Aorta (tissue), 5 donors: ENCODE measurements at regions not wholly inside any gene's neighbourhood (a gene's known extent, or its start where the extent isn't known, plus 50 kb on each side); places are given as distances from the start of the nearest gene placed in this dataset.

Source experiments
- ATAC-seq: fragments of 200-7000 bp; cut with Tn5 transposase; one replicate; pipeline ENCODE4 v1.9.1; 2022; ENCODE audit warnings: moderate library complexity; ENCODE audit not compliant: low FRiP score
- DNase-seq, 2 donors: peaks; one replicate each; pipeline ENCODE4 v3.0.0-alpha.2; 2020
- H3K27ac ChIP-seq, 2 donors: one replicate each; pipeline ENCODE4 v1.5.1; 2013; ENCODE audit warnings: low read length in 2 of 2, mild to moderate bottlenecking in 2 of 2, moderate library complexity in 2 of 2, control low read depth in 1 of 2, inconsistent platforms in 1 of 2, low read depth in 1 of 2
- H3K27me3 ChIP-seq, 2 donors: one replicate each; pipeline ENCODE4 v1.6.1; 2013; ENCODE audit warnings: control low read depth in 1 of 2, low read length in 1 of 2, mild to moderate bottlenecking in 1 of 2, moderate library complexity in 1 of 2; ENCODE audit not compliant: insufficient read depth in 2 of 2, control insufficient read depth in 1 of 2
- H3K36me3 ChIP-seq, 2 donors: one replicate each; pipeline ENCODE4 v1.6.1; 2013; ENCODE audit warnings: control low read depth in 1 of 2, low read length in 1 of 2, mild to moderate bottlenecking in 1 of 2; ENCODE audit not compliant: insufficient read depth in 2 of 2, control insufficient read depth in 1 of 2
- H3K4me1 ChIP-seq, 2 donors: one replicate each; pipeline ENCODE4 v1.6.1; 2013; ENCODE audit warnings: low read length in 2 of 2, control low read depth in 1 of 2, mild to moderate bottlenecking in 1 of 2, moderate library complexity in 1 of 2; ENCODE audit not compliant: insufficient read depth in 2 of 2, control insufficient read depth in 1 of 2
- H3K4me3 ChIP-seq, 2 donors: one replicate each; pipeline ENCODE4 v1.5.1; 2013; ENCODE audit warnings: low read length in 2 of 2, control low read depth in 1 of 2, mild to moderate bottlenecking in 1 of 2
- H3K9me3 ChIP-seq: one replicate; pipeline ENCODE4 v1.6.1; 2013; ENCODE audit warnings: mild to moderate bottlenecking, low read length; ENCODE audit not compliant: control insufficient read depth
- WGBS, 2 donors: extraction: QIAGEN DNeasy Blood & Tissue Kit; methylation state at CpG; one replicate each; pipeline ENCODE4 v1.1.7; 2013; 5-methylcytosine and 5-hydroxymethylcytosine counted together
- intact Hi-C, 2 donors: fragments of 100-400 bp; cut with DNase I; formaldehyde crosslinking; loops; one replicate each; pipeline versions ENCODE4 v1.14.2 to v1.15.0; 2022
- donor health status: healthy with polysubstance abuse.
- donor health status: Bipolar disorder and iron deficiency.
- donor health status: DM: no; HTN: no; CAD: no.
- donor health status: DM: no; HTN: no; CAD: no.
- donor health status: DM: yes; HTN: yes; CAD: no.

DNA sequence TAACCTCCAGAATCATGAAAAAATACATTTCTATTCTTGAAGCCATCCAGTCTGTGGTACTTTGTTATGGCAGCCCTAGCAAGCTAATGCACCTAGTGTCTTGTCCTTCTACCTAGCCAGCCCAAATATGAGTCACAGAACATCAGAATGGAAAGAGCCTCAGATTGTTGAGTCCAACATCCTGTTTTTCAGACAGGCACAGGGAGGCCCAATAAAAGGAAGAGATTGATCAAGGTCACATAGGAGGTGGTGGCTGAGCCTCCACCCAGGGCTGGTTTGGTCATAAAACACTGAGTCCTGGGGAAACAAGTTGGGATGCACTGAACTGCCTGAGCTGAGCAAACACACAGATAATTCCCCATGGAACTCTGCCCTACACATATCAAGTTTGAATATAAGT, 195.5 kb downstream of the TTC32 start:
- Histone ChIP-seq H3K27me3 (no peaks in the 10 kb centered on the region), H3K27ac (no peak overlapping the region), H3K9me3 (no peaks in the 10 kb centered on the region), H3K4me1 (peaks cover 0 to 2% of the 10 kb centered on the region in 2 donors), H3K4me3 (no peak overlapping the region), H3K36me3 (no peaks in the 10 kb centered on the region)
- DNase-seq (no peak), ATAC-seq (no peak)
- intact Hi-C loops, result no loop called here

DNA sequence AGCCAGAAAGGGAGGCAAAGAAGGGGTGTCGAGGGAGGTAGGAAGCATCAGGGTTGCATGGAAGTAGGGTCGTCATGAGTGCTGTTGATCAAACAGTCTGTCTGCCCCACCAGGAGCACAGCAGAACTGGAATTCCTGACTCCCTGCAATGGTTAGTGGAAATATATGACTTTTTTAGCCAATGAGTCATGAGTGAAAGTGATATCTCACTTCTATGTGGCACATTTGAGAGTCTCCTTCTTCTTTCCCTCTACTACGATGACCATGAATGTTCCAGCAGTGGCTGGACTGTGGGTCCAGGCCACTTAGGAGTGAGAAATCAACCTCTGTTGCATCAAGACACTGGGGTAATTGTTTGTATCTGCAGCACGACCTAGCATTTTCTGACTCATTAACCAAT, 199.5 kb downstream of the TTC32 start:
- Histone ChIP-seq H3K4me1 (peaks cover 0 to 2% of the 10 kb centered on the region in 2 donors), H3K9me3 (peaks cover 4% of the 10 kb centered on the region), H3K4me3 (no peak overlapping the region), H3K36me3 (no peaks in the 10 kb centered on the region), H3K27ac (no peak overlapping the region), H3K27me3 (no peaks in the 10 kb centered on the region)
- ATAC-seq (no peak), DNase-seq (no peak)
- WGBS, 2 donors, result 53 to 54% methylated on average over 4 of the region's 4 CpGs
- intact Hi-C loops, result no loop called here

DNA sequence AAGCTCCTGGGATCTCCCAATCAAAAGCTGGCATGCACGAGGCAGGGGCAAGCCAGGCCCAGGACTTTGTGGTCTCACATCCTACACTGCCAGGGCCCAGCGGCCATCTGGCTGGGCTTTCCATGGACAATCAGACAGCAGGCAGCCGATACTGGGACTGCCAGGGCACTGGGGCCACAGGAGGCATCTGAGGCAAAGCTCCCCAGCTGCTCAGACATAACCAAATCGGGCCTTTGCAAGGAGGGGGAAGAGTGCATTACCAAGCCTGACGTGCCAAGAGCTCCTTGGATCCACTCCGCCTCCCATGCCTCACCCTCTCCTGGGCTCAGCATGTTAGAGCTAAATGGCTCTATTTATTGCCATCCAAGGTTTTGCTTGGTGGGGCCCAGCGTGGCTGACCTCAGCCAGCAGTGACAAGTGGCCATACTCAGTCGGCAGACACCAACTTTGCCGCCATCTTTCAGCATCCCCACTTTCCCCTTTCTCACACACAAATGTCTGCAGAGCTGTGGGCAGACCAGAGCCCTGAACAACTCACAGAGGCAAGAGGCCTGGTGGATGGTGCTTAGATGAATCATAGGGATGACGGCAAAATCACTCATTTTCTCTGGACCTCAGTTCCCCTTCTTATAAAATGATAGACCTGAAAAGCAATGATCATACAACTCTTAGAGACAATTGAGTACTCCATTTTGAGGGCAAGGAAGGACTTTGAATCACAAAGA, 200.8 kb downstream of the TTC32 start:
- Histone ChIP-seq H3K27me3 (no peaks in the 10 kb centered on the region), H3K4me1 (peaks cover 0 to 2% of the 10 kb centered on the region in 2 donors), H3K36me3 (no peaks in the 10 kb centered on the region), H3K9me3 (peaks cover 5% of the 10 kb centered on the region), H3K4me3 (no peak overlapping the region), H3K27ac (no peak overlapping the region)
- intact Hi-C loops, result no loop called here
- 68 to 78% methylated on average over 10 of the region's 10 CpGs for WGBS, 2 donors
- DNase-seq, result no peak
- ATAC-seq, result no peak

DNA sequence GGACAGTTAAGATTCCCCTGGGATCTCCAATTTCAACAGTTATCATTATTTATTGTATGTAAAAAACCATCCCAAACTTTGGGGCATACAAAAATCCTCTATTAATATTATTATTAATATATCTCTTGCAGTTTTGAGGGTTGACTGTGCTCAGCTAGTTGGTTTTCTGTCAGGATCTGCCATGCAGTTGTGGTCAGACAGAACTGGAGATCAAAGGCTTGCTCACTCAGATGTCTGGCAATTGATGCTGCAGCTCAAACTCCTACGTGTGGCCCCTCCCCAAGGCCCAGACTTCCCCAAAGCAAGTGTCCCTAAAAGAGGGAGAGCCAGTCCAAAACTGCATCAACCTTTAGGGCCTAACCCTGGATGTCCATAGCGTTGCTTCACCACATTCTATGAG, 204.7 kb downstream of the TTC32 start:
- WGBS, 2 donors, result 93 to 95% methylated on average over 2 of the region's 2 CpGs
- no peak for ATAC-seq
- Histone ChIP-seq H3K27ac (no peak overlapping the region), H3K4me3 (no peak overlapping the region), H3K27me3 (no peaks in the 10 kb centered on the region), H3K9me3 (peaks cover 5% of the 10 kb centered on the region), H3K36me3 (no peaks in the 10 kb centered on the region), H3K4me1 (peaks cover 0 to under 1% of the 10 kb centered on the region in 2 donors)
- DNase-seq, result no peak
- intact Hi-C loops, result no loop called here

DNA sequence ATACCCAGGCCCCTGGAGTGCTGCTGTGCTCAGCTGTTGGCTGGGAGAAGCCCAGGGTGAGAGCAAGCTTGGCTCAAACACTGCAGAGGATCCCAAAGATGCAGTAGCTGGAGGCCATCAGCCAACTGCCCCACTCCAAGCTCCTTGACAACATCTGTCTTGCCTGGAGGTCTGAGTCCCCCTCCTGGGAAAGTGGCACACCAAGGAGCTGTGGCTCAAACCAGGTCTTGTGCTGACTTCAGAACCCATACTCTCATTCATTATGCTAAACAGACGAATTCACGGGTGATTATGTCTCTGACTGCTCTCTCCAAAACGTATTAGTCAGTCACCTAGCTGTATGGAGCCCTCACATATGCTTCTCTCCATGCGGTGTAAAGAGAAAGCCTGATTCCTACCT, 206.1 kb downstream of the TTC32 start:
- Histone ChIP-seq H3K4me1 (no peaks in the 10 kb centered on the region), H3K36me3 (no peaks in the 10 kb centered on the region), H3K27me3 (no peaks in the 10 kb centered on the region), H3K9me3 (peaks cover 5% of the 10 kb centered on the region), H3K4me3 (no peak overlapping the region), H3K27ac (no peak overlapping the region)
- 75 to 86% methylated on average over 4 of the region's 4 CpGs for WGBS, 2 donors
- no peak for DNase-seq
- ATAC-seq, result no peak
- intact Hi-C loops, result no loop called here

DNA sequence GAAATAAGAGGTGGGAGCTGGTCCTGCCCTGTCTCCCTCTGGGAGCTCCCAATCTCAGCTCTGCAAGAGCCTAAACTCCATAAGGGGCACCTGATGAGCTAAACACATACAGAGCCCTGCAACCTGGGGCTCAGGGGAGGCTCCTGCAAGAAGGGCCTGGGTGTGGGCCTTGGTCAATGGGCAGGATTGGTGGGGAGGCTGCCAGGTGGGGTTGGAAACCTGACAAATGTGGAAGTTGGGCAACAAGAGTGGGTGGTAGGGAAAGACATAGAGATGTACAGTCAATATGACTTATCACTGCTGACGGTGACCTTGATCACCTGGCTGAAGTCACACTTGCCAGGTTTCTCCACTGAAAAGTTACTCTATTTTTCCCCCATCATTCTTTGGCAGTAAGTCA, 209.9 kb downstream of the TTC32 start:
- H3K9me3 ChIP-seq, result no peaks in the 10 kb centered on the region
- H3K27ac ChIP-seq, result no peak overlapping the region
- H3K27me3 ChIP-seq, result no peaks in the 10 kb centered on the region
- intact Hi-C loops, result loop anchor here in 1 of 2 donors (5.0 kb wide), 1 partner anchor 50 kb away; no protein-coding TSS in a partner anchor
- no peak for DNase-seq
- H3K4me3 ChIP-seq, result no peak overlapping the region
- ATAC-seq, result no peak
- WGBS, 2 donors, result 92 to 98% methylated on average over 1 of the region's 1 CpG
- peaks cover 0 to 4% of the 10 kb centered on the region in 2 donors for H3K4me1 ChIP-seq
- H3K36me3 ChIP-seq, result no peaks in the 10 kb centered on the region

DNA sequence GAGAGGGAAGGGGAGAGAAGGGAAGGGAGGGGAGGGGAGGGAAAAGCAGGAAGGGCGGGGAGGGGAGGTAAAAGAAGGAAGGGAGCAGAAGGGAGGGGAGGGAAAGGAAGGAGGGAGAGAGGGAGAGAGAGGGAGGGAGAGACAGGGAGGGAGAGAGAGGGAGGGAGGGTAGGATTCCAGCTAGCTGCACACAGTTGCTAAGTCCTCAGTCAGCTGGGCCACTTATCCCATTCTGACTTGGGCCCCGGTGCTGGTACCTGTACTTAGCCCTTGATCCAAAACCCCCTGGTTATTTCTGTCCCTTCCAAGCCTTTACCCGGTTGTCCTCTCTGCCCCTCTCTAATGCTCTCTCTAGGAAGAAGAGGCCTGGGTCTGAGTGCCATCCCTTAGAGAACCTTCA, 211.4 kb downstream of the TTC32 start:
- no peak for ATAC-seq
- Histone ChIP-seq H3K27me3 (no peaks in the 10 kb centered on the region), H3K4me1 (peaks cover 0 to 4% of the 10 kb centered on the region in 2 donors), H3K27ac (no peak overlapping the region), H3K36me3 (no peaks in the 10 kb centered on the region), H3K9me3 (no peaks in the 10 kb centered on the region), H3K4me3 (no peak overlapping the region)
- WGBS, 2 donors, result 85 to 90% methylated on average over 3 of the region's 3 CpGs
- intact Hi-C loops, result loop anchor here in 1 of 2 donors (5.0 kb wide), 1 partner anchor 52 kb away; no protein-coding TSS in a partner anchor
- no peak for DNase-seq

DNA sequence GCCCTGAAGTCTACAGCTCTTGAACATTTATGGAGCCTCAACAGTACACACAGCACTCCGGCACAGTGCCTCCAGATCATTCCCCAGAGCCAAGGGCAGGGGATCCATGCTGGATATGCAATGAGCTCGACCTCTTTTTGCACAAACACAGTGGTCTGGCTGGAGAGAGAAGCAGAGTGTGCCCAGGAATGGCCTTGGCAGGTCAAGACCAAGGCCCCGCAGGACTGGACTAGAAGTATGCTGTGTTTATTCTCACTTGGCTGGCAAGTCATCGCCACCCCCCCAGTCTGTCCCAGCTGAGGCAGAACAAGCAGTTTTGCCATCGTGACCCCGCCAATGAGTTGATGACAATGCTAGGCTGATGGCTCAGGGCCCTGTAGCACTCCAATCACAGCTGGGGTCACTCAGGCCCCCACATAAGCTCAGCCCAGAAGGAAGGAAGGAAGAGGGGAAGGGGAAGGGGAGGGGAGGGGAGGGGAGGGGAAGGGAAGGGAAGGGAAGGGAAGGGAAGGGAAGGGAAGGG, 212.1 kb downstream of the TTC32 start:
- WGBS, 2 donors, result 20 to 23% methylated on average over 6 of the region's 6 CpGs
- H3K36me3 ChIP-seq, result no peaks in the 10 kb centered on the region
- ATAC-seq, result no peak
- intact Hi-C loops, result loop anchor here in 1 of 2 donors (5.0 kb wide), 2 partner anchors 53 to 327 kb away; no protein-coding TSS in a partner anchor
- H3K4me3 ChIP-seq, result no peak overlapping the region
- no peak for DNase-seq
- H3K9me3 ChIP-seq, result no peaks in the 10 kb centered on the region
- H3K27me3 ChIP-seq, result no peaks in the 10 kb centered on the region
- H3K27ac ChIP-seq, result no peak overlapping the region
- H3K4me1 ChIP-seq, result peaks cover 0 to 4% of the 10 kb centered on the region in 2 donors

DNA sequence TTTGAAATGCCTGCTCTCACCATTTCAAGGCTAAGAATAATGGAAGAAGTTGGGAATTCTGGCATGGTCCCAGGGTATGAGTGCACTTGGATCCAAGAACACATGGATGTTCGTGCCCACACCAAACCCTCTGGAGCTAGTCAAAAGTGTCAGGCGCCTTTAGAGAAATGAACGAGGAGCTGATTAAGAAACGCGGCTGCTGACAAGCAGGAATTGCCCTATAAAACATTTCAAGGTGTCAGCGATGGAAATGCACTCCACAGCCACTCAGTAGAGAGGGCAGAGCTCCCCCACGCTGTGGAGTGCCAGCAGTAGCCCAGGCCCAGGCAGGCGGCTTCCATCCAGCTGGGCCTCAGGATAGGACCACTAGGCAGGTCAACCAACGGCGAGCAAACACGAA, 213.7 kb downstream of the TTC32 start:
- no peaks in the 10 kb centered on the region for H3K36me3 ChIP-seq
- H3K27me3 ChIP-seq, result no peaks in the 10 kb centered on the region
- H3K4me3 ChIP-seq, result no peak overlapping the region
- H3K9me3 ChIP-seq, result no peaks in the 10 kb centered on the region
- 3 to 12% methylated on average over 11 of the region's 11 CpGs for WGBS, 2 donors
- peak overlapping the region; percentile 52 to 85 for H3K27ac ChIP-seq
- intact Hi-C loops, result loop anchor here in 1 of 2 donors (5.0 kb wide), 1 partner anchor 326 kb away; no protein-coding TSS in a partner anchor
- DNase-seq (peak in 1 of 2 donors; percentile 59), ATAC-seq (peak; percentile 62)
- peaks cover 0 to 4% of the 10 kb centered on the region in 2 donors for H3K4me1 ChIP-seq
